CD1c-positive myeloid dendritic cell (primary cell): ENCODE measurements at regions not wholly inside any gene's neighbourhood (a gene's known extent, or its start where the extent isn't known, plus 50 kb on each side); places are given as distances from the start of the nearest gene placed in this dataset.

Source experiments
- DNase-seq: peaks from one replicate; pipeline ENCODE4 v3.0.0-alpha.2; 2016; ENCODE audit errors: extremely low spot score

GRCh38 chr5:74576941-74577456 is 63.5 kb downstream of the ENC1 start:
- DNase-seq: peak; percentile 30

GRCh38 chr5:74575741-74576538 is 64.6 kb downstream of the ENC1 start:
- DNase-seq: no peak

GRCh38 chr5:74570250-74570649 is 70.3 kb downstream of the ENC1 start:
- no peak for DNase-seq

DNA sequence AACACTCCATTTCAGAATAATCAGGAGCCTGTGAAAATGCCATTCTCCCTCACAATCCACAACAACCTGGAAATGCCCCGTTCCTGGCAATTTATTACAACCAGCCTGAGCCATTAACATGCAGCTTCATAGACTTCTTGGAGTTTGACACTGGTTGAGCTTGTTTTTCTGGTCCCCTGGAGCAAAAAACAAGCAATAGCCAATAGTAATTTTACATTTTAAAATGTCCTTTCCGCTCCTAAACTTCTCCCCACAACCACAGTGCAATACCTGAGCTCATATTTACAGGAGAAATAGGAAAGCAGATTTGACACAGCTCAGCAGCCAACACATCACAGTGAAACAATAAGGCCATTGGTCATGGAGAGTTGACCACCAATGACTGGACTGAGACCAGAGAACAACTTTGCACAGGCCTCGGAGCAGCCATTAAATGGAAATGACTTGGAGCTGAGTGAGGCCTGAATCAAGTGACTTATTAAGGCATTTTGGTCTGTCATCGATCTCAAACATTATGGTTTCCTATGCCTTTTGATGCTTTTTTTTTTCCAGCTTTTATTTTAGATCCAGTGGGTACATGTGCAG is 73.0 kb downstream of the ENC1 start:
- DNase-seq: no peak

GRCh38 chr5:74562122-74562521 is 78.4 kb downstream of the ENC1 start:
- DNase-seq: no peak

- DNase-seq: no peak
Measured at GRCh38 chr5:74560245-74560644, 80.3 kb downstream of the ENC1 start.

GRCh38 chr5:74556631-74557595 is 83.6 kb downstream of the ENC1 start:
- DNase-seq: no peak

GRCh38 chr5:74556006-74556405 is 84.5 kb downstream of the ENC1 start:
- no peak for DNase-seq

- no peak for DNase-seq
Measured at GRCh38 chr5:74552101-74552500, 88.4 kb downstream of the ENC1 start.

DNA sequence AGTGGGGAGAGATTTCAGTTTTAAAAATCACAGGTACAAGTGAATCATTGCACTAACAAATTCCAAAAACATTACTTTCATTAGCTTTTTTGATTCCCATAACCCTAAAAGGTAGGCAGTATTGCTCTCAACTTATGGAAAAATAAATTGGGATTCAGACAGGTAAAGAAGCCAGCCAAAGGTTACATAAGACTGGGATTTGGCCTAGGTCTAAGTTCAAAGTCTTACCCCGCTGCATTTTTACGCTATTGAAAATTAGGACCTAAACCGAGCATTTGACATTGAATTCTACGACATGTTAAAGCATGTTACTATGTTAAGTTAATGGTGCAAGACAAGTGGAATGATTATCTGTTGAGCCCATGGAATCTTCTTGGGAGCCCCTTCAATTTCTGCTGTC is 89.6 kb downstream of the ENC1 start:
- DNase-seq: no peak

DNA sequence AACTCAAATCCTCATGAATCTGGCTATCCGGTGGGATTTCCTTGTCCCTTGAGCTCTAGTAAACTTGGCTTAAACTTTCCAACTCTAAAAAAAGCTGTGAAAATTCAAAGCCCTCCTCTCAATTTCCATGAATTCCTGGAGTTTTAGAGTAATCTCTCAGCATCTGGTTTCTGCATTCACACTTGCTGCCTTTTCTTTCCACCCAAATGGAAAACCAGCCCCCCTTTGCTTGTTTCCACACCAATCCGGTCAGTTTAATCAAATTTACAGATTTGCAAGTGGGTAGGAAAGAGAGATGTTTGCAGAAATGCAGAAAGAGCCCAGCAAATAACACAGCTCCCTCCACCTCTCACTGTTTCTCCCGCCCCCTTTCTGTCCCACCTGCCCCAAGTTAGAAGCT is 91.1 kb downstream of the ENC1 start:
- no peak for DNase-seq

DNA sequence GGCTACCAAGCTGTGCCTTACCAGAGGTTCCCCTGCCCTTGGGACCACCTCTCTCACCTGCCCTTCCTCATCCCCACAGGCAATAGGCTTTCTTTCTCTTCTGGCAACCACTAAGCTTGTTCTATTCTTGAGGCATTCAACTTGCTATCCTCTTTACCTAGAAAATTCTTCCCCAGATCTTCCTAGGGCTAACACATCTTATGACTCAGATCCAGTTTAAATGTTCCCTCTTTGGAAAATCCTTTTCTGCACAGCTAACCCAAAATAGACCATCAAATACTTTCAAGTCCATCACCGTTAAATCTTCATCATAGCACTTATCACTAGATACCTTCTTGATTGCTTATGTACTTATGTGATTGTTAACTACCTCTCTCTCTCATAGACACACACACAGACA is 93.7 kb downstream of the ENC1 start:
- DNase-seq: no peak

- no peak for DNase-seq
Measured at GRCh38 chr5:74544811-74545210, 95.7 kb downstream of the ENC1 start.

- DNase-seq: peak; percentile 19
Measured at GRCh38 chr5:74543162-74543995, 97.1 kb downstream of the ENC1 start.

- DNase-seq: no peak
Measured at GRCh38 chr5:74542482-74542881, 98.0 kb downstream of the ENC1 start.

- no peak for DNase-seq
Measured at GRCh38 chr5:74541381-74541781, 99.1 kb downstream of the ENC1 start.

- DNase-seq: no peak
Measured at GRCh38 chr5:74540622-74541021, 99.9 kb downstream of the ENC1 start.

DNA sequence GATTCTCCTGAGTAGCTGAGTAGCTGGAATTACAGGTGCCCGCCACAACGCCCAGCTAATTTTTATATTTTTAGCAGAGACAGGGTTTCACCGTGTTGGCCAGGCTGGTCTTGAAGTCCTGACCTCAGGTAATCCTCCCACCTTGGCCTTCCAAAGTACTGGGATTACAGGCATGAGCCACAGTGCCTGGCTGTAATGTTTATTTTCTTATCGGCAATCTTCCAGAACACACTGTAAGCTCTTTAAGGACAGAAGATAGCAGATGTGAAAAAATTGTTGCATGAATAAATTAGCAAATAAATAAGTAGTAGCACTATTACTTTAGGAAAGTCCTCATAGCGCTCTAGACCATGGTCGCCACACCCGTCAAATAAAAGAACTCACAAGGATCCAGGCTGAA is 100.5 kb downstream of the ENC1 start:
- no peak for DNase-seq

DNA sequence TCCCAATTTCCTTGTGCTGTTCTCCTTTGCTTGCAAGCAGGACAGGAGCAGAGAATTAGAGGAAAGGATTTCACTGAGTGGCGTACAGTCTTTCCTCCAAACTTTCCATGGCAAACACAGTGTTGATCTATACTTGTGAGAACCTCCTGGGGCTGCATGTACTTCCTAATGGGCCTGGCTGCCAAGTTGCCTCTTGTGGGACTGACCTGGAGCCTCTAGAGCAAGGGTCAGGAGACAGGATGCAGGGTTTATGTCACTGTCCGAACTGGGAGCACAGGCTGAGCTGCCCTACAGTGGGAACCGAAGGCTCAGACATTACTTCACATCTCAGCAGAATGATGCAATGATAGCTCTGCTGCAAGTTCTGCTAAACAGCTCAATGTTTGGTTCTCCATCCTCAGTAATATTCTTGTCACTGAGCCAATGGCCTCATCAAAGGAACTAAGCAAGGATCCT is 102.3 kb downstream of the ENC1 start:
- DNase-seq: peak; percentile 85

- no peak for DNase-seq
Measured at GRCh38 chr5:74536658-74537057, 103.9 kb downstream of the ENC1 start.

DNA sequence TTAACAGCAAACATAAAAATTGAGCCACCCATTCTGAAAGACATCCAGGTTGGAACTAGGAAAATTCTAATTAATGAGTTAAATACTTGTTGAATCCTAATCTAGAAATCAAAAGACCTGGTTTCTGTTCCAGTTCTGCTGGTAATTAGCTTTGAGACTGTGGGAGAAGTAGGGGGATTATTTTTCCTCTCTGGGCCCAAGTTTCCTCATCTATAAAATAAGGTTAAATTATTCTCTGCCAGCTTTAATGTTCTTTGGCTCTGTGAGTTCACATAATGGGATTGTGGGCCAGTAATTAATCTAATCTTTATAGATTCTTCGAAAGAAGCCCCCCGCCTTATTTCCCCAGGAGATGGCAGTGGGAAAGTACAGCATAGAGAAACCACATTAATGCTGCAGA is 104.6 kb downstream of the ENC1 start:
- DNase-seq: no peak
